ENCODE measurements at regions not wholly inside any gene's neighbourhood (a gene's known extent, or its start where the extent isn't known, plus 50 kb on each side); places are given as distances from the start of the nearest gene placed in this dataset.
"Not testable (repeated sequence)": the region's sequence is repeated elsewhere in the genome, so short reads cannot be mapped to it uniquely, and the experiment has no call there.

GRCh38 chr2:84137034-84137433 lies 322.0 kb downstream of the SUCLG1 start:
- intact Hi-C loops (cut with DNase I; ENCODE audit: low total_unique reads): loop anchor here (5.0 kb wide), 2 partner anchors 185 to 465 kb away; no protein-coding TSS in a partner anchor
- Histone ChIP-seq H3K27me3 (no peaks in the 10 kb centered on the region), H3K9me3 (no peaks in the 10 kb centered on the region), H3K36me3 (no peaks in the 10 kb centered on the region), H3K4me1 (no peaks in the 10 kb centered on the region), H3K27ac (no peak overlapping the region), H3K4me3 (no peak overlapping the region)
- TF ChIP-seq POLR2AphosphoS5 (IDR thresholded peaks at IDR 0.05) (no peak), CTCF (IDR thresholded peaks at IDR 0.05) (no peak)
- no peak for DNase-seq (ENCODE audit: low spot score in 2 of 2)

GRCh38 chr2:84132370-84132769 lies 326.7 kb downstream of the SUCLG1 start:
- no peak for TF ChIP-seq POLR2AphosphoS5 (IDR thresholded peaks at IDR 0.05)
- TF ChIP-seq CTCF (IDR thresholded peaks at IDR 0.05): no peak
- no peak for TF ChIP-seq POLR2A (IDR thresholded peaks at IDR 0.05)
- intact Hi-C loops (cut with DNase I; ENCODE audit: low total_unique reads): no loop called here
- H3K27me3 ChIP-seq: no peaks in the 10 kb centered on the region
- no peaks in the 10 kb centered on the region for H3K36me3 ChIP-seq
- H3K4me3 ChIP-seq: no peak overlapping the region
- no peak overlapping the region for H3K27ac ChIP-seq
- no peaks in the 10 kb centered on the region for H3K9me3 ChIP-seq
- DNase-seq (ENCODE audit: low spot score in 2 of 2): no peak
- H3K4me1 ChIP-seq: no peaks in the 10 kb centered on the region

- Histone ChIP-seq H3K27ac (no peak overlapping the region), H3K27me3 (no peaks in the 10 kb centered on the region), H3K4me3 (no peak overlapping the region), H3K4me1 (no peaks in the 10 kb centered on the region), H3K36me3 (no peaks in the 10 kb centered on the region), H3K9me3 (no peaks in the 10 kb centered on the region)
- no peak for DNase-seq (ENCODE audit: low spot score in 2 of 2)
- no peak for TF ChIP-seq POLR2AphosphoS5 (IDR thresholded peaks at IDR 0.05)
- TF ChIP-seq POLR2A (IDR thresholded peaks at IDR 0.05): no peak
- no peak for TF ChIP-seq CTCF (IDR thresholded peaks at IDR 0.05)
- intact Hi-C loops (cut with DNase I; ENCODE audit: low total_unique reads): no loop called here
Measured at GRCh38 chr2:84131278-84131830, 327.7 kb downstream of the SUCLG1 start.

GRCh38 chr2:84129018-84129417 lies 330.1 kb downstream of the SUCLG1 start:
- Histone ChIP-seq H3K4me1 (no peaks in the 10 kb centered on the region), H3K27ac (no peak overlapping the region), H3K36me3 (no peaks in the 10 kb centered on the region), H3K4me3 (no peak overlapping the region), H3K9me3 (no peaks in the 10 kb centered on the region), H3K27me3 (no peaks in the 10 kb centered on the region)
- DNase-seq (ENCODE audit: low spot score in 2 of 2): no peak
- TF ChIP-seq POLR2A (IDR thresholded peaks at IDR 0.05) (no peak), POLR2AphosphoS5 (IDR thresholded peaks at IDR 0.05) (no peak)
- intact Hi-C loops (cut with DNase I; ENCODE audit: low total_unique reads): no loop called here

- H3K27ac ChIP-seq; intact Hi-C loops (cut with DNase I; ENCODE audit: low total_unique reads); H3K9me3 ChIP-seq; H3K4me1 ChIP-seq; H3K36me3 ChIP-seq; H3K27me3 ChIP-seq; DNase-seq (ENCODE audit: low spot score in 2 of 2); H3K4me3 ChIP-seq: not testable (repeated sequence)
Measured at GRCh38 chr2:84127812-84128211, 331.3 kb downstream of the SUCLG1 start.

GRCh38 chr2:84126530-84126929 lies 332.6 kb downstream of the SUCLG1 start:
- TF ChIP-seq CTCF (IDR thresholded peaks at IDR 0.05) (no peak), POLR2AphosphoS5 (IDR thresholded peaks at IDR 0.05) (no peak), POLR2A (IDR thresholded peaks at IDR 0.05) (no peak)
- intact Hi-C loops (cut with DNase I; ENCODE audit: low total_unique reads): no loop called here
- no peaks in the 10 kb centered on the region for H3K36me3 ChIP-seq
- H3K27me3 ChIP-seq: no peaks in the 10 kb centered on the region
- H3K4me3 ChIP-seq: no peak overlapping the region
- DNase-seq (ENCODE audit: low spot score in 2 of 2): no peak
- no peaks in the 10 kb centered on the region for H3K4me1 ChIP-seq
- no peaks in the 10 kb centered on the region for H3K9me3 ChIP-seq
- no peak overlapping the region for H3K27ac ChIP-seq

All from breast epithelium (tissue), 4 donors.